Endothelial cell (in vitro differentiated cells): ENCODE measurements at regions not wholly inside any gene's neighbourhood (a gene's known extent, or its start where the extent isn't known, plus 50 kb on each side); places are given as distances from the start of the nearest gene placed in this dataset.

Experiments used
- DNase-seq: peaks from one replicate; pipeline ENCODE4 v3.0.0; 2021; ENCODE audit warnings: low spot score
- H3K27ac Mint-ChIP-seq: one replicate; pipeline ENCODE4 v1.8.0; 2021; ENCODE audit warnings: mixed read lengths, inconsistent platforms; ENCODE audit not compliant: unreplicated experiment
- H3K27me3 Mint-ChIP-seq: one replicate; pipeline ENCODE4 v1.8.0; 2021; ENCODE audit warnings: mild to moderate bottlenecking, moderate library complexity, mixed read lengths, inconsistent platforms; ENCODE audit not compliant: unreplicated experiment
- H3K36me3 Mint-ChIP-seq: one replicate; pipeline ENCODE4 v1.8.0; 2021; ENCODE audit warnings: mild to moderate bottlenecking, low read depth, mixed read lengths, inconsistent platforms; ENCODE audit not compliant: unreplicated experiment
- H3K4me1 Mint-ChIP-seq: one replicate; pipeline ENCODE4 v1.8.0; 2021; ENCODE audit warnings: mild to moderate bottlenecking, mixed read lengths, inconsistent platforms; ENCODE audit not compliant: unreplicated experiment
- H3K4me3 Mint-ChIP-seq: one replicate; pipeline ENCODE4 v1.8.0; 2021; ENCODE audit warnings: mild to moderate bottlenecking, mixed read lengths, inconsistent platforms; ENCODE audit not compliant: unreplicated experiment
- H3K9me3 Mint-ChIP-seq: one replicate; pipeline ENCODE4 v1.8.0; 2021; ENCODE audit warnings: mixed read lengths, inconsistent platforms; ENCODE audit not compliant: unreplicated experiment
- CTCF ChIP-seq: fragments of 200-600 bp; sonication (generic); IDR thresholded peaks from one replicate; pipeline ENCODE4 v1.5.0; 2021; ENCODE audit warnings: antibody characterized with exemption; ENCODE audit not compliant: unreplicated experiment

GRCh38 chr7:130881091-130881798 is 147.2 kb upstream of the KLF14 start:
- H3K36me3 Mint-ChIP-seq = no peaks in the 10 kb centered on the region
- peaks cover 2% of the 10 kb centered on the region for H3K27me3 Mint-ChIP-seq
- H3K4me1 Mint-ChIP-seq = no peaks in the 10 kb centered on the region
- TF ChIP-seq CTCF = no peak
- DNase-seq = no peak
- H3K4me3 Mint-ChIP-seq = no peak overlapping the region
- H3K9me3 Mint-ChIP-seq = no peaks in the 10 kb centered on the region
- no peak overlapping the region for H3K27ac Mint-ChIP-seq

GRCh38 chr7:130881799-130882141 is 147.8 kb upstream of the KLF14 start:
- H3K4me1 Mint-ChIP-seq = no peaks in the 10 kb centered on the region
- no peaks in the 10 kb centered on the region for H3K36me3 Mint-ChIP-seq
- peaks cover 2% of the 10 kb centered on the region for H3K27me3 Mint-ChIP-seq
- no peak overlapping the region for H3K4me3 Mint-ChIP-seq
- TF ChIP-seq CTCF = no peak
- H3K9me3 Mint-ChIP-seq = no peaks in the 10 kb centered on the region
- no peak overlapping the region for H3K27ac Mint-ChIP-seq
- no peak for DNase-seq

GRCh38 chr7:130882396-130882795 is 148.4 kb upstream of the KLF14 start:
- DNase-seq = no peak
- H3K27me3 Mint-ChIP-seq = peaks cover 5% of the 10 kb centered on the region
- H3K4me1 Mint-ChIP-seq = peaks cover 6% of the 10 kb centered on the region
- H3K36me3 Mint-ChIP-seq = peaks cover 3% of the 10 kb centered on the region
- no peaks in the 10 kb centered on the region for H3K9me3 Mint-ChIP-seq
- no peak overlapping the region for H3K4me3 Mint-ChIP-seq
- no peak for TF ChIP-seq CTCF
- H3K27ac Mint-ChIP-seq = no peak overlapping the region

- Mint-ChIP-seq H3K27ac (no peak overlapping the region), H3K4me1 (peaks cover 21% of the 10 kb centered on the region), H3K36me3 (peaks cover 3% of the 10 kb centered on the region), H3K27me3 (peaks cover 5% of the 10 kb centered on the region), H3K9me3 (no peaks in the 10 kb centered on the region), H3K4me3 (no peak overlapping the region)
- TF ChIP-seq CTCF = no peak
- DNase-seq = no peak
Measured at GRCh38 chr7:130883928-130884327, 149.9 kb upstream of the KLF14 start.

GRCh38 chr7:130884437-130885417 is 150.7 kb upstream of the KLF14 start:
- no peak for TF ChIP-seq CTCF
- H3K9me3 Mint-ChIP-seq = no peaks in the 10 kb centered on the region
- no peak for DNase-seq
- peaks cover 23% of the 10 kb centered on the region for H3K4me1 Mint-ChIP-seq
- no peak overlapping the region for H3K4me3 Mint-ChIP-seq
- peaks cover 5% of the 10 kb centered on the region for H3K27me3 Mint-ChIP-seq
- no peak overlapping the region for H3K27ac Mint-ChIP-seq
- H3K36me3 Mint-ChIP-seq = peaks cover 3% of the 10 kb centered on the region
